ENCODE measurements at regions not wholly inside any gene's neighbourhood (a gene's known extent, or its start where the extent isn't known, plus 50 kb on each side); places are given as distances from the start of the nearest gene placed in this dataset.

DNA sequence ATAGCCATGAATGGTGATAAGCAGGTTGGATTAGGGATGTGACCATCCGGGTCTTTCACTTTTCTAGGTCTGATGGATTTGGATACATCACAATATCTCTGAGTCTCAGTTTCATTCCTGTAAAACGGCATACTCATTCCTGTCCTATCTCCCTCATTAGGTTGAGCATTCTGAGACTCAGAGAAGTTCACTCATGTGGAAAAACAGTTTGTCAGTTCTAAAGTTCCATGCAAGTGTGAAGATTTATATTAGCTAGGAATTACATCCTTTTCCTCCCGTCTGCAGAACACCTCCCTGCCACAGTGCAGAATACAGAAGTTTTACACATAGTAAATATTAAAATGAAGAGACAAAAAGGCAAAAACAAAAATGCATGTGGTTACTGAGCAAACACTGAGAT is 94.2 kb upstream of the SLC25A13 start:
- intact Hi-C loops (cut with DNase I) = loop anchor here (5.0 kb wide), 2 partner anchors 499 to 606 kb away; partner anchors contain the start of gene DLX5
- no peak for DNase-seq

DNA sequence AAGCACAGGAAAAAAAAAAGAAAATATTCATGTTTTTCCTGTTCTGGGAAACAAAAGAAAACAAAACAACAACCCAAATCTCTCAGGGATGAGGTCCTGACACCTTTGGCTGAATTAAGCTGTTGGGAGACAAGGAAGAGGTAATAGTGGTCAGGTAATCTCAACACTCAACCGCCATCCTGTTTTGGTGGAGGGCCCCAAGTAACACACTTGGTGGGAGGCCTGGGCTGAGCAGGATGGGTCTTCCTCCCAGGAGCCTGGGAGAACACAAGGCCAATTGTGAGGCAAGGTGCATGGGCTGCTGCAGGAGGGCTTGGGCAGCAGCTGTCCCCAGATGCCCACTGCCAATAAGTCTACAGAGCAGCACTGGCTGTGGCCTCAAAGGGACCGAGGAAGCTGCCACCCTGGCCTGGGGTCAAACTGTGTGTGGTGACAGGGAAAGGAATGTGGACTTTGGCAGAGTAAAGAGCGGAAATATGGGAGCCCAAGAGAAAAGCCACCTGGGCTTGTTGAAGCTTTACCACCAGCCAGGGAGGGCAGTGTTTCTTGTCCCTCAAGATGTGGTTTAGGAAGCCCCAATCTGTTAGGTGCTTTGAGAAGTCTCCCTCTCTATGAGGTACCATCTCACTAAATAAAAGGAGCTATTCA is 93.5 kb upstream of the SLC25A13 start:
- intact Hi-C loops (cut with DNase I) = loop anchor here (5.0 kb wide), 2 partner anchors 498 to 607 kb away; partner anchors contain the start of gene DLX5
- peak in 1 of 10 donors; percentile 71 for DNase-seq

DNA sequence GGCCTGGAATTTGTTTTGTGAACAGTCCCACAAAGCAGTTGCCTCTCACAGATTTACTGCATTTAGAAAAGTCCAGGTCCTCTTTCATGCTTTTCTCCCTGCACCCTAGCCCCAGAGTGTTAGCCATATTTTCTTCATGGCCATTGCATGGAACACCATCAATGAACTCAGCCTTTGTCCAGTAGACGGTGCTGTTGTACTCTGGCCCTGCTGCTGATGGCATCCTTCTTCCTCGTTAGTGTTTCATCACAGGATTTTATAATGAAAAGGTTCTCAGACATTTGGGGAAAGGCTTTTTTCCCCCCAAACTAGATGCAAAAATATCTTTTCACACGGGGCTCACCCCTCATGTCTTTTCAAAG is 93.0 kb upstream of the SLC25A13 start:
- intact Hi-C loops (cut with DNase I) = loop anchor here (5.0 kb wide), 2 partner anchors 498 to 607 kb away; partner anchors contain the start of gene DLX5
- DNase-seq = peak in 6 of 10 donors; percentile 13 to 84 (median 40)

DNA sequence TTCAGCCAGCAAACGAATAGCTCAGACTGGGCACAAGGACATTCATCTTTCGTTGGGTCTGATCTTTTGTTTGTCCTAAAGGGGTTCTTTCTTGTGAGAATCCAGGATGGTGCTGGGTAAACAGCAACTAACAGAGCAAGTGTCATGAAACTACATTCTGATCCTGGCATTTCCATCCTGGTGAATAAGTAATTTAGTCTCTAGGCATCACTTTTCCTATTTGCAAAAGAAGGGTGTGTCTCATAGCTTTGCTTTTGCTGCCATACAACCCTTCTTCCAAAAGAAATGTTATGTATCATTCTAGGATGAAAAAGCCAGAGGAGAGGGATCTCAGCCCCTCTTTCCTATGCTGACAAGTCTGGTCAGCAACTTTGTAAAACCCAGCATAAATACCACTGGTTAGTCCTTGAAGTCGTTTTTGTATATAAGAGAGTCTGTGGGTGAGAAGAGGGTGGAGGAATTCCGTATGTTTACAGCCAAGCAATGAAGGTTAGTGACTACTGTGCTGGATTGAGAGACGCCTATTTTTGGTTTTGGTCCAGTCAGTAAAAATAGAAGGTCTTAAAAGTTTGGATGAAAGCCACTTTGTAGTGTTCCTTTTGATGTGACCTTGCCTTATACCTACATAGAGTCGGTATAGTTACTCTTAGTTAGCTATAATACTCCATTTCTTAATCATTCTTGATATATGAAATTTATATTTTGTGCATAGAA is 88.4 kb upstream of the SLC25A13 start:
- DNase-seq = no peak
- intact Hi-C loops (cut with DNase I) = no loop called here

DNA sequence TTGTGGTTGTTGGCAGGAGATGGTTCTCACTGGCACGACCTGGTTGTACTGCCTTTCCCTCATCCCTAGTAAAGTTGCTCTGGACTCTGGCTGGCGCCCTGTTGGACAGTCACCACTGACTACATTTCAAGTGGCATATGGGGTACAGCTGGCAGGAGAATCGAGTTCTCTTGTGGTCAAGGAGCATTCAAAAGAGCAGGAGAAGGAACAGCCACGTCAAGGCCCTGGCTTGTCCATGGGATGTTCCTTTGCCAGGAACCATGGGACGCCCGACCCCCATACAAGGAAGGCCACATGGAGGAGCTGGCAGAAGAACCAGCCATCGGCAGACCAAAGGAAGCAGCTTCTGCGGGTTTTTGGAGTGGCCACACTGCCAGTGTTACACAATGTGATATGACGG is 87.0 kb upstream of the SLC25A13 start:
- DNase-seq = no peak

DNA sequence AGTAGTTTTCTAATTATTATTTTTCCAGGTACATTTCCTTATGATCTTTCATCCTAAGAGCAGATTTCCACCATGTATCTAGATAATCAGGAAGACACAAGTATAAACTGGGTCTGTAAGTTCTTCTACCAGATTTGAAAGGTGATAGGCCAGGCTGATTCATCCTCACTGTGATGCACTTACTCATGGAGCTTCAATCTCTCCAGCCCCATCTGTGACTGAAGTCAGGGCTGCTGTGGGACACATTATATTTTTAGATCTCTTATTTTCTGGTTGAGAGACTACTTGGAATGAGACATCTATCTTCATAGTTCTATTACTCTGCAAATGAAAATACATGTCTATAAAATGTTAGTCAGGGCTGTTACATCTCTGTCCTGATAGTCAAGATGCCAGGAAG is 85.5 kb upstream of the SLC25A13 start:
- no peak for DNase-seq
- intact Hi-C loops (cut with DNase I) = no loop called here

More for the DNA sequence above, 87.0 kb upstream of the SLC25A13 start:
- intact Hi-C loops (cut with DNase I) = no loop called here

DNA sequence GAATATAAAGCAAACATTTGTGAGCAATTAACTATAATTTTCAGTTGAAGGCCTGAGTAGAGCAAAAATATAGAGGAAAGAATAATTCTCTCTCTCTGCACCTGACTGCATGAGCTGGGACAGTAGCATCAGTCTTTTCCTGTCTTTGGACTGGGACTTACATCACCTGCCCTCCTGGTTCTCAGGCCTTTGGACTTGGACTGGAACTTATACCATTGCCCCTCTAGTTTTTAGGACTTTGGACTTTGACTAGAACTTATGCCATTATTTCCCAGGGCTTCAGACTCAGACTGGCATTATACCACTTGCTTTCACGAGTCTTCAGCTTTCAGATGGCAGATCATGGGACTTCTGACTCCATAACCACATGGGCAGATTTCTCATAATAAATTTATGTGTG is 81.0 kb upstream of the SLC25A13 start:
- no peak for DNase-seq
- intact Hi-C loops (cut with DNase I) = no loop called here

DNA sequence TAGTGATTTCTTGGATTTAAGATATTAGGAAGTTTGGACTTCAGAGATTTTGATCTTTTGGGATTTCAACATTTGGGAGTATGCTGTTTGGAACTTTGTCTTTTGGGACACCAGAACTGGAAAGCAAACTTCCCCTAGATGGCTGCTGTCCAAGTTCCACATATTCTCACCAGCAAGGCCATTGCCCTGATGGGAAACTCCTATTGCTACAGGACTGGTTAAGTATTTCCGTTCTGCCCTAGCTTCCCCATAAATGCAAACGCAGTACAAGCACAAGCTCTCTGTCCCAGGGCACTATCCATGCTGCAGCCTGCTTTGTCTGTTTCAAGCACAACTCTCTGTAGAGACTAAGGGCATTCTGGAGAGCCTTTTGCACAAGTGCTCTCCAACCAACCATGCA is 79.3 kb upstream of the SLC25A13 start:
- no peak for DNase-seq
- intact Hi-C loops (cut with DNase I) = no loop called here

DNA sequence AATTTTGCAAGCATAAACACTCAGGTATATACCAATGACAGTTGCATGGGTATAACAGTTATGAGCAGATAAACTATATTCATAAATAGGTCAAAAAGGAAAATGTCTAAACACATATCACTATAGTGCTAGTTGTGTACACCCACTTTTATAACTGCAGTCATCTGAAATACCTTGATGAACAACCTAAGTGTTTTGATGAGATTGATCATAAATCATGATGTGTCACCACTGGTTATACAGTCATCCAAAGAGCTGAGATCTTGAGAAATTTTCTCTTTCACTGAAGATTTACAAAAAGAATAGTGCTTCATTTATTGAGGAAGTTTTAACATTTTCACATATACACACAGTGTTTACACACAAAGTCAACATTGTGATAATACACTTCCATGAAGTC is 78.6 kb upstream of the SLC25A13 start:
- DNase-seq = no peak
- intact Hi-C loops (cut with DNase I) = no loop called here

DNA sequence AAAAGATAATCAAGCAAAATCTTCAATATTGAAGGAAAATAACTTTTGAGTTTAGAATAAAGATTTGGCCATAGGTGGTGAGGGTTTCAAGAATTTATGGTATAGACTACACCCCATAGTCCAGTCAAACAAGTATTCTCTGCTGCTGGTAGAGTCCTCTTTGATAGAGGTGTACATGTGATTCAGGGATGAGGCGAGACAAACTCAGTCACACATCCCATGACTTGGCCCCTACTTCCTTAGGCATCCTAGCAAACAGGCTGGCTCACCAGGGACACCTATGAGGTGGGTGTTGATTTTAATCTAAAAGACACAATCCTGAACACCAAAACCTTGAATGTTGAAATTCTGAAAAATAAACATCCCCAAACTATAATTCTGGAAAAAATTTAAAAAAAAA is 78.1 kb upstream of the SLC25A13 start:
- intact Hi-C loops (cut with DNase I) = no loop called here
- DNase-seq = no peak

DNA sequence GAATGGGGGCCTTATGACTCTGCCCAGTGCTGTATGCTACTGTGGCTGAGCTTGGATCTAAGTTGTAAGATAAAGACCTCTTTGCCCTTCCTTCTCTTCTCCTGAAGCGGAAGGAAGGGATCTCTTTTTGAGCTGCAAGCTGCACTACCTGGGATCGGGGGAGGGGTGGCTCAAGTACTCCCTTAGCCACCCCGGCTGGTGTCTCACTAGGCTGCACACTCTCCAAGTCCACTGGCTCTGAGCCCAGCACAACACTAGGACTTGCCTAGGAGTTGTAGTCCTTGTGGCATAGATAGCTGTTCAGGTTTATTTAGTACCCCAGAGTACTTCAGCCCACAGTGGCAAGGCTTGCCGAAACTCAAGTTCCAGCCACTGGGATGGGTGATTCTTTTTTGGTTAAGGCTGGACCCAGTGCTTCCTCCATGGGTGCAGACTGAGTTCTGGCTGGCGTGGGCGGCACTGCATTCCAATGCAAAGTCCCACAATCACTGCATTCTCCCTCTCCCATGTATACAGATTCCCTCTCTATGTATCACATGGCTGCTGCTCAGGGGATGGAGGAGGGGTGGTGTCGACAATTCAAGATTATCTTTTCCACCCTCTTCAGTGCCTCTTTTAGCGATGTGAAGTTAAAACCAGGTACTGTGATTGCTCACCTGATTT is 76.2 kb upstream of the SLC25A13 start:
- intact Hi-C loops (cut with DNase I) = no loop called here
- no peak for DNase-seq

DNA sequence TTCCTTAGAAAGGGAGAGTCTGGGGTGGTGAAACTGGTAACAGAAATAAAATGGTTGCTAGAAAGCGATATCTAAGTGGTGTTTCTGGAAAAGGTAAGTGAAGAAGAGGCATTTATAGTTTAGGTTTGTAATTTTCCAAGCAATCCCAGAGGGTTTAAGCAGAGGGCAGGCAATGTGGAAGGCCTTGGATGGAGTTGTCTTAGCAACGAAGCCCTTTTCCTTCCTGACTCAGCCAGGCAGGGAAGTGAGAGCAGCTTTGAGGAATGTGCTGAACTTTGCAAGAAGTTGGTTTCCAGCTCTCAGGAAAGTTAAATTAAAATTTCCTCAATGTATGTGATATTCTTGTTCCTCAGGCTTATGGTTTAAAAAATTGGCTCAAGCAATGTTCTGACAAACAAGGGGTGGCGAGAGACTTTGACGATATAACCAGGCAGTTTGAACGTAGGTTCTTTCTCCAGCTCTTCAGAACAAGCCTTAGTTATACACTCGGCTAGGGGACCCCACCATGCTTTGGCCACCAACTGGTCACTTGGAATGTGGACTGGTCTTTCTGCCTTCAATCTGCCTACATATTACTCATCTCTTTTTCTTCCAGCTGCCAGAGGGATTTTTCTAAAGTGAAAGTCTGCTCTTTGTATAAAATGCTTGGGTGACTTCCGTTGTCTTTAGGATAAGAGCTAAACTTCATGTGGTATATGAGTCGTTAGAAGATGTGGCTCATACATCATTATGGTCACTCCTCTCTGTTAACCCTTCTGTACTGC is 66.9 kb upstream of the SLC25A13 start:
- no peak for DNase-seq
- intact Hi-C loops (cut with DNase I) = no loop called here

DNA sequence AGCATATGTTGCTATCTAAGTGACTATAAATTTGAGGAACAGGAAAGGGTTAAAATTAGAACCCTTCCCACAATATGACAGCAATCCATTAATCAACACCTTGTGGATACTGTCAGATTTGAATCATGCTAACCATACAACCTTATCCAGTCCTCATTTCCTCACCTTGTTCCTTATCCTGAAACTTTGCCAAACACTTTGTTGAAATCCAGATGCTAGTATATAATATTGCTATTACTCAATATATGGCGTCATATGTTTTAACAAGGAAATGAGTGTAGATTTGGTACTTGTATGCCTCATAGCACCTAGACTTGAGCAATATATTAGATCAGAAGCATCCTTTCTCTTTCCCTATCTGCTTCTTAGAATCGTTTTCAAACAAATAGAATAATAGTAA is 66.3 kb upstream of the SLC25A13 start:
- intact Hi-C loops (cut with DNase I) = no loop called here

DNA sequence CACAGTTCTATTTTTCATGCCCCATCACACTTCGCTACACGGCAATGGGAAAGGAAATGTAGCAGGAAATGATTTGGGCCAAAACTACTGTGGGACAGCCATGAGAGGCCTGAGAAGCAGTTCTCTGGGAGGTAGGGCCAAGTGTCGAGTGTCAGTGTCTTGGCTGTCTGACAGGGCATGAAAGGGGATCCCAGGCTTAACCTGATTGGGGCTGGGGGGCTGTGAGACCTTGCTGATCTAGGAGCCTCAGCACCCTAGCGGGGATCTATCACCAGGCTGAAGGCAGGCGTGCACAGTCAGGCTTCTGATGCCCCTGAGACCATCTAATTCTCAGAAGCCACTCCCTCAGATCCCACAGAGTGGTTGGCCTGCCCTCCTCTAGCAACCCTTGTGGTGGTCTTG is 58.2 kb upstream of the SLC25A13 start:
- intact Hi-C loops (cut with DNase I) = no loop called here
- no peak for DNase-seq

More for the DNA sequence above, 66.3 kb upstream of the SLC25A13 start:
- DNase-seq = no peak

DNA sequence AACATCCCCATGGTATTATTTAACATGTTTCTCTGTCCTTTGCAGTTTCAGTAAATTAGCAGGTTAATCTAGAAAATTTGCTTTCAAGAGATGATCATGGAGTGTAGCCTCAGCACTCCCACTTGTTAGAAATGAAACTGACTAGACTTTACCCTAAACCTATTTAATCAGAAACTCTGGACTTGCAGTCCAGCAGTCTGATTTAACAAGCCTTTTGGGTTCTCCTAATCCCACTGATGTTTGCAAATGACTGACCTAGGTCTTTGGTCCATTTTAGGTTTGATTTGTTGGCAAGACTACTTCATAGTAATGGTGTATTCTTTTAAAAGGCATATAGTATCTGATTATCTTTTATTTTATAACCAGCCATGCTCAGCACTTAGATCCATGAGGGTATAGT is 55.5 kb upstream of the SLC25A13 start:
- intact Hi-C loops (cut with DNase I) = no loop called here
- no peak for DNase-seq
